ENCODE measurements at regions not wholly inside any gene's neighbourhood (a gene's known extent, or its start where the extent isn't known, plus 50 kb on each side); places are given as distances from the start of the nearest gene placed in this dataset.

GRCh38 chr10:14468023-14468441, 137.3 kb upstream of the FRMD4A start:
- CTCF ChIA-PET, result no interaction called here
- Histone ChIP-seq H3K27me3 (replicated peaks in 2 of 5; ENCODE audit: control insufficient read depth in 4 of 5, insufficient read depth in 5 of 5, low read length in 4 of 5) (peaks cover 0 to 24% (median 4%) of the 10 kb centered on the region in 5 experiments), H3K9me3 (ENCODE audit: control extremely low read depth in 1 of 5, control insufficient read depth in 4 of 5, insufficient read depth in 2 of 5, low read depth in 1 of 5, low read length in 4 of 5) (peaks cover 0 to 2% (median 0%) of the 10 kb centered on the region in 5 experiments)

GRCh38 chr10:14466257-14466656, 135.5 kb upstream of the FRMD4A start:
- Histone ChIP-seq H3K4me1 (ENCODE audit: control extremely low read depth in 1 of 4, control insufficient read depth in 4 of 4, insufficient read depth in 4 of 4, low read length in 3 of 4) (no peaks in the 10 kb centered on the region), H3K27me3 (replicated peaks in 2 of 5; ENCODE audit: control insufficient read depth in 4 of 5, insufficient read depth in 5 of 5, low read length in 4 of 5) (peaks cover 0 to 20% (median 4%) of the 10 kb centered on the region in 5 experiments), H3K36me3 (ENCODE audit: control insufficient read depth in 4 of 4, insufficient read depth in 4 of 4, low read length in 3 of 4) (no peaks in the 10 kb centered on the region), H3K9me3 (ENCODE audit: control extremely low read depth in 1 of 5, control insufficient read depth in 4 of 5, insufficient read depth in 2 of 5, low read depth in 1 of 5, low read length in 4 of 5) (peaks cover 0 to 2% (median 0%) of the 10 kb centered on the region in 5 experiments), H3K4me3 (ENCODE audit: control insufficient read depth in 1 of 7, extremely low read depth in 1 of 7, insufficient read depth in 4 of 7, low read depth in 2 of 7, low read length in 6 of 7) (no peak overlapping the region), H3K27ac (ENCODE audit: insufficient read depth in 1 of 2, low read depth in 1 of 2, low read length in 2 of 2, poor library complexity in 1 of 2, severe bottlenecking in 2 of 2) (no peak overlapping the region)
- no peak for DNase-seq
- CTCF ChIA-PET, result no interaction called here
- WGBS (ENCODE audit: insufficient coverage), result 71% methylated on average over 2 of the region's 3 CpGs
- POLR2A ChIA-PET, result no interaction called here

More at GRCh38 chr10:14468023-14468441, 137.3 kb upstream of the FRMD4A start:
- 79% methylated on average over 10 of the region's 12 CpGs for WGBS (ENCODE audit: insufficient coverage)
- no peak overlapping the region for H3K4me3 ChIP-seq (ENCODE audit: control insufficient read depth in 1 of 7, extremely low read depth in 1 of 7, insufficient read depth in 4 of 7, low read depth in 2 of 7, low read length in 6 of 7)
- no peak overlapping the region for H3K27ac ChIP-seq (ENCODE audit: insufficient read depth in 1 of 2, low read depth in 1 of 2, low read length in 2 of 2, poor library complexity in 1 of 2, severe bottlenecking in 2 of 2)
- H3K4me1 ChIP-seq (ENCODE audit: control extremely low read depth in 1 of 4, control insufficient read depth in 4 of 4, insufficient read depth in 4 of 4, low read length in 3 of 4), result no peaks in the 10 kb centered on the region
- DNase-seq, result no peak
- POLR2A ChIA-PET, result no interaction called here
- no peaks in the 10 kb centered on the region for H3K36me3 ChIP-seq (ENCODE audit: control insufficient read depth in 4 of 4, insufficient read depth in 4 of 4, low read length in 3 of 4)

- Histone ChIP-seq H3K4me1 (ENCODE audit: control extremely low read depth in 1 of 4, control insufficient read depth in 4 of 4, insufficient read depth in 4 of 4, low read length in 3 of 4) (no peaks in the 10 kb centered on the region), H3K36me3 (ENCODE audit: control insufficient read depth in 4 of 4, insufficient read depth in 4 of 4, low read length in 3 of 4) (no peaks in the 10 kb centered on the region), H3K9me3 (ENCODE audit: control extremely low read depth in 1 of 5, control insufficient read depth in 4 of 5, insufficient read depth in 2 of 5, low read depth in 1 of 5, low read length in 4 of 5) (peaks cover 0 to 1% (median 0%) of the 10 kb centered on the region in 5 experiments), H3K27me3 (replicated peaks in 2 of 5; ENCODE audit: control insufficient read depth in 4 of 5, insufficient read depth in 5 of 5, low read length in 4 of 5) (peaks cover 0 to 3% (median 0%) of the 10 kb centered on the region in 5 experiments), H3K27ac (ENCODE audit: insufficient read depth in 1 of 2, low read depth in 1 of 2, low read length in 2 of 2, poor library complexity in 1 of 2, severe bottlenecking in 2 of 2) (no peak overlapping the region), H3K4me3 (ENCODE audit: control insufficient read depth in 1 of 7, extremely low read depth in 1 of 7, insufficient read depth in 4 of 7, low read depth in 2 of 7, low read length in 6 of 7) (no peak overlapping the region)
- POLR2A ChIA-PET, result no interaction called here
- WGBS (ENCODE audit: insufficient coverage), result 100% methylated on average over 1 of the region's 2 CpGs
- DNase-seq, result no peak
- CTCF ChIA-PET, result no interaction called here
Measured at GRCh38 chr10:14460447-14460846, 129.7 kb upstream of the FRMD4A start.

DNA sequence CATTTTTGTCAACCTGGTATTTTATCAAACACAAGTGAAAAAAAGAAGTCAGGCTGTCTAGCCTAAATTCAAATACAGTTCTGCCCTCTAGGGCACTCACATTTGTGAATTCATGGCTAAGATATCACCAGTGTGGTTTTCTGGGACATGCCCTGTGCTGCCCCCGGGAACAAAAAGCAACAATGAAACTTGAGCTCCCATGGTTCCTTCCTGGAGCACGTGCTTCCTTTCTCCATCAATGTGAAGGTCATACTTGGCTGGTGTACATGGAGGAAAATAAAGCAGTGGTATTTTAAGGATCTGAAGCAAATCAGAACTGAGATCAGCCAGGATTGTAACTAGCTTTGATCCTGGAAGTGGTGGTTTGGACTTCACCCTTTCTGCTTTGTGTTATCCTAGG, 128.9 kb upstream of the FRMD4A start:
- 14% methylated on average over 2 of the region's 2 CpGs for WGBS (ENCODE audit: insufficient coverage)
- no peaks in the 10 kb centered on the region for H3K9me3 ChIP-seq (ENCODE audit: control extremely low read depth in 1 of 5, control insufficient read depth in 4 of 5, insufficient read depth in 2 of 5, low read depth in 1 of 5, low read length in 4 of 5)
- H3K36me3 ChIP-seq (ENCODE audit: control insufficient read depth in 4 of 4, insufficient read depth in 4 of 4, low read length in 3 of 4), result no peaks in the 10 kb centered on the region
- H3K27ac ChIP-seq (ENCODE audit: insufficient read depth in 1 of 2, low read depth in 1 of 2, low read length in 2 of 2, poor library complexity in 1 of 2, severe bottlenecking in 2 of 2), result no peak overlapping the region
- H3K4me1 ChIP-seq (ENCODE audit: control extremely low read depth in 1 of 4, control insufficient read depth in 4 of 4, insufficient read depth in 4 of 4, low read length in 3 of 4), result no peaks in the 10 kb centered on the region
- DNase-seq, result no peak
- H3K4me3 ChIP-seq (ENCODE audit: control insufficient read depth in 1 of 7, extremely low read depth in 1 of 7, insufficient read depth in 4 of 7, low read depth in 2 of 7, low read length in 6 of 7), result no peak overlapping the region
- peaks cover 0 to 2% (median 0%) of the 10 kb centered on the region in 5 experiments for H3K27me3 ChIP-seq (replicated peaks in 2 of 5; ENCODE audit: control insufficient read depth in 4 of 5, insufficient read depth in 5 of 5, low read length in 4 of 5)
- ChIA-PET POLR2A (no interaction called here), CTCF (no interaction called here)

DNA sequence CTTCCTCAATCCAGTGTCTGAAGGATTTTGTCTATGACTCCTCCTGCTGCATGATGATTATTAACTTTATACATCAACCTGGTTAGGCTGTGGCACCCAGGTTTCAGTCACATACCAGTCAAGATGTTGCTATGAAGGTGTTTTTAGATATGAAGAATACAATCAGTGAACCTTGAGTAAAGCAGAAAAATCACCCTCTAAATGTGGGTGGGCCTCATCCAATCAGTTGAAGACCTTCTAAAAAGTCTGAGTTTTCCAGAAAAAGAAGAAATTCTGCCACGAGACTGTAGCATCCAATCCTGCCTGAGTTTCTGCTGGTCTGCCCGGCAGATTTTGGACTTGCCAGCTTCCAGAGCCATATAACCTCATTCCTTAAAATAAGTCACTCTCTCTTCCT, 126.1 kb upstream of the FRMD4A start:
- Histone ChIP-seq H3K27me3 (replicated peaks in 2 of 5; ENCODE audit: control insufficient read depth in 4 of 5, insufficient read depth in 5 of 5, low read length in 4 of 5) (peaks cover 0 to 2% (median 0%) of the 10 kb centered on the region in 5 experiments), H3K4me1 (ENCODE audit: control extremely low read depth in 1 of 4, control insufficient read depth in 4 of 4, insufficient read depth in 4 of 4, low read length in 3 of 4) (no peaks in the 10 kb centered on the region), H3K4me3 (ENCODE audit: control insufficient read depth in 1 of 7, extremely low read depth in 1 of 7, insufficient read depth in 4 of 7, low read depth in 2 of 7, low read length in 6 of 7) (no peak overlapping the region), H3K27ac (ENCODE audit: insufficient read depth in 1 of 2, low read depth in 1 of 2, low read length in 2 of 2, poor library complexity in 1 of 2, severe bottlenecking in 2 of 2) (no peak overlapping the region), H3K36me3 (ENCODE audit: control insufficient read depth in 4 of 4, insufficient read depth in 4 of 4, low read length in 3 of 4) (no peaks in the 10 kb centered on the region), H3K9me3 (ENCODE audit: control extremely low read depth in 1 of 5, control insufficient read depth in 4 of 5, insufficient read depth in 2 of 5, low read depth in 1 of 5, low read length in 4 of 5) (no peaks in the 10 kb centered on the region)
- CTCF ChIA-PET, result no interaction called here
- WGBS (ENCODE audit: insufficient coverage), result 88% methylated on average over 2 of the region's 2 CpGs
- POLR2A ChIA-PET, result no interaction called here
- DNase-seq, result no peak

- no peak for DNase-seq
- H3K4me1 ChIP-seq (ENCODE audit: control extremely low read depth in 1 of 4, control insufficient read depth in 4 of 4, insufficient read depth in 4 of 4, low read length in 3 of 4), result no peaks in the 10 kb centered on the region
- ChIA-PET POLR2A (no interaction called here), CTCF (no interaction called here)
- H3K9me3 ChIP-seq (ENCODE audit: control extremely low read depth in 1 of 5, control insufficient read depth in 4 of 5, insufficient read depth in 2 of 5, low read depth in 1 of 5, low read length in 4 of 5), result no peaks in the 10 kb centered on the region
- H3K36me3 ChIP-seq (ENCODE audit: control insufficient read depth in 4 of 4, insufficient read depth in 4 of 4, low read length in 3 of 4), result no peaks in the 10 kb centered on the region
- H3K27me3 ChIP-seq (replicated peaks in 2 of 5; ENCODE audit: control insufficient read depth in 4 of 5, insufficient read depth in 5 of 5, low read length in 4 of 5), result peaks cover 0 to 2% (median 0%) of the 10 kb centered on the region in 5 experiments
- no peak overlapping the region for H3K27ac ChIP-seq (ENCODE audit: insufficient read depth in 1 of 2, low read depth in 1 of 2, low read length in 2 of 2, poor library complexity in 1 of 2, severe bottlenecking in 2 of 2)
- no peak overlapping the region for H3K4me3 ChIP-seq (ENCODE audit: control insufficient read depth in 1 of 7, extremely low read depth in 1 of 7, insufficient read depth in 4 of 7, low read depth in 2 of 7, low read length in 6 of 7)
- 72% methylated on average over 6 of the region's 6 CpGs for WGBS (ENCODE audit: insufficient coverage)
Measured at GRCh38 chr10:14456218-14456869, 125.6 kb upstream of the FRMD4A start.

DNA sequence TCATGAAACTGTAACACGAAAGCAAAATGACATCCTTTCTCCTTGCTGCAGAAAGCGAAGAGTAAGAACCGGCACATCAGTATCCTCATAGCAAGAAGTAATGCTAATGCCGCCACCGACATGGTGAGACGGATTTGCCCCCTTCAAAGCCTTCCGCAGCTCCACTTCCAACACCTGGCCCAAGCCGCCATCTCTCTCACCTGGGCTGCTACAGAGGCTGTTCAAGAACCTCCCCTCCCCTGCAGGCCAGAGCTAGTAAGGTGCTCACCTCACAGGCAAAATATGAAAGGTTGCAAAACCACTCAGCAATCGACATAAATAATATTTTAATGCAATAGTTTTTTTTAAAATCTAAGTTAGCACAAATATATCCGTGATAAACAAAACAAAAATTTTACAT, 123.9 kb upstream of the FRMD4A start:
- Histone ChIP-seq H3K27ac (ENCODE audit: insufficient read depth in 1 of 2, low read depth in 1 of 2, low read length in 2 of 2, poor library complexity in 1 of 2, severe bottlenecking in 2 of 2) (no peak overlapping the region), H3K36me3 (ENCODE audit: control insufficient read depth in 4 of 4, insufficient read depth in 4 of 4, low read length in 3 of 4) (no peaks in the 10 kb centered on the region), H3K9me3 (ENCODE audit: control extremely low read depth in 1 of 5, control insufficient read depth in 4 of 5, insufficient read depth in 2 of 5, low read depth in 1 of 5, low read length in 4 of 5) (no peaks in the 10 kb centered on the region), H3K27me3 (replicated peaks in 2 of 5; ENCODE audit: control insufficient read depth in 4 of 5, insufficient read depth in 5 of 5, low read length in 4 of 5) (peaks cover 0 to 2% (median 0%) of the 10 kb centered on the region in 5 experiments), H3K4me1 (ENCODE audit: control extremely low read depth in 1 of 4, control insufficient read depth in 4 of 4, insufficient read depth in 4 of 4, low read length in 3 of 4) (no peaks in the 10 kb centered on the region), H3K4me3 (ENCODE audit: control insufficient read depth in 1 of 7, extremely low read depth in 1 of 7, insufficient read depth in 4 of 7, low read depth in 2 of 7, low read length in 6 of 7) (no peak overlapping the region)
- POLR2A ChIA-PET, result no interaction called here
- DNase-seq, result no peak
- CTCF ChIA-PET, result no interaction called here
- WGBS (ENCODE audit: insufficient coverage), result 93% methylated on average over 8 of the region's 10 CpGs
